ENCODE measurements at regions not wholly inside any gene's neighbourhood (a gene's known extent, or its start where the extent isn't known, plus 50 kb on each side); places are given as distances from the start of the nearest gene placed in this dataset.
"Not testable (repeated sequence)": the region's sequence is repeated elsewhere in the genome, so short reads cannot be mapped to it uniquely, and the experiment has no call there.

GRCh38 chr5:25764733-25765132 lies 1120.0 kb upstream of the CDH10 start:
- H3K27ac Mint-ChIP-seq = no peak overlapping the region
- DNase-seq (ENCODE audit: low spot score) = no peak
- intact Hi-C loops (cut with micrococcal nuclease) = no loop called here
- H3K9me3 Mint-ChIP-seq = peaks cover 11% of the 10 kb centered on the region
- H3K4me1 Mint-ChIP-seq (ENCODE audit: low read depth) = no peaks in the 10 kb centered on the region
- H3K27me3 Mint-ChIP-seq (ENCODE audit: insufficient read depth) = no peaks in the 10 kb centered on the region
- no peak overlapping the region for H3K4me3 Mint-ChIP-seq
- no peaks in the 10 kb centered on the region for H3K36me3 Mint-ChIP-seq (ENCODE audit: low read depth)

DNA sequence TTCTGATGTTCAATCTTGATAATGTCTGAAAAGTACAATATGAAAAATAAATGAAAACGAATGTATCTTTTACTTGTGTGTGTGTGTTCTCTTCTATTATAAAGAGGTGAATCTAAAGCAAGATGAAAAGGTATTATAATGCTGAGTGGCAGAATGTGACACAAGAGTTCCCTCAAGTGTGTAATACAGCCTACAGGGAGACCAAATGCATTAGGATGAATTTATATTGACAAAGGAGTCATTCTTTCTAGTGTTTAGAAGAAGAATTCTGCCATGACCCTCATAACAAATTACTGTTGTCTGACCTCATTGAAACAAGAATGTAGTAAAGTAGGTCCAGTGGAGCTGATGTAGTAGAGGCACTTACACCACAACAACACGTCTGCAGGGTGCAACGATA lies 1119.0 kb upstream of the CDH10 start:
- intact Hi-C loops (cut with micrococcal nuclease) = no loop called here
- H3K4me1 Mint-ChIP-seq (ENCODE audit: low read depth) = no peaks in the 10 kb centered on the region
- no peaks in the 10 kb centered on the region for H3K36me3 Mint-ChIP-seq (ENCODE audit: low read depth)
- no peak overlapping the region for H3K4me3 Mint-ChIP-seq
- no peaks in the 10 kb centered on the region for H3K27me3 Mint-ChIP-seq (ENCODE audit: insufficient read depth)
- no peak for DNase-seq (ENCODE audit: low spot score)
- H3K9me3 Mint-ChIP-seq = peaks cover 14% of the 10 kb centered on the region
- H3K27ac Mint-ChIP-seq = no peak overlapping the region

DNA sequence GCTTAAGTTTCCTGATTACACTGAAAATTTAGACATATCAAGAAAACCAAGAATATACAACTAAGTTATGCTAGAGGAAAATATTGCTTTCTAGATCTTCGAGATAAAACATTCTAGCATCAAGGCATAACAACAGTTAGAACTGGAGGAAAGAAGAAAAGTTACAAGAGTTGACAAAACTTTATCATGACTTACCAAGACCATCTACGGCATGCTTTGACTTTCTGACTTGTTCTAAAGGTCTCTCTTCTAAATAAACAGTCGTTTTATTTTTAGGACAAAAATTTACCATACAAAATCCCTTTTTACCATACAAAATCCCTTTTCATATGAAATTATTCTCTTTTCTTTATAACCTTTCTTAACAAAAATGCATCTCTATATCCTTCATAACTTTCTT lies 1110.1 kb upstream of the CDH10 start:
- Mint-ChIP-seq H3K4me3 (no peak overlapping the region), H3K36me3 (ENCODE audit: low read depth) (no peaks in the 10 kb centered on the region), H3K27me3 (ENCODE audit: insufficient read depth) (no peaks in the 10 kb centered on the region), H3K9me3 (peaks cover 43% of the 10 kb centered on the region), H3K27ac (no peak overlapping the region), H3K4me1 (ENCODE audit: low read depth) (no peaks in the 10 kb centered on the region)
- intact Hi-C loops (cut with micrococcal nuclease) = no loop called here
- DNase-seq (ENCODE audit: low spot score) = no peak

GRCh38 chr5:25744908-25745307 lies 1100.1 kb upstream of the CDH10 start:
- peaks cover 11% of the 10 kb centered on the region for H3K9me3 Mint-ChIP-seq
- H3K36me3 Mint-ChIP-seq (ENCODE audit: low read depth) = no peaks in the 10 kb centered on the region
- no peak overlapping the region for H3K27ac Mint-ChIP-seq
- H3K4me1 Mint-ChIP-seq (ENCODE audit: low read depth) = no peaks in the 10 kb centered on the region
- intact Hi-C loops (cut with micrococcal nuclease) = no loop called here
- H3K27me3 Mint-ChIP-seq (ENCODE audit: insufficient read depth) = no peaks in the 10 kb centered on the region
- no peak overlapping the region for H3K4me3 Mint-ChIP-seq
- no peak for DNase-seq (ENCODE audit: low spot score)

GRCh38 chr5:25716680-25717079 lies 1071.9 kb upstream of the CDH10 start:
- no peak overlapping the region for H3K27ac Mint-ChIP-seq
- no peaks in the 10 kb centered on the region for H3K27me3 Mint-ChIP-seq (ENCODE audit: insufficient read depth)
- H3K9me3 Mint-ChIP-seq = no peaks in the 10 kb centered on the region
- no peak overlapping the region for H3K4me3 Mint-ChIP-seq
- intact Hi-C loops (cut with micrococcal nuclease) = no loop called here
- no peak for DNase-seq (ENCODE audit: low spot score)
- no peaks in the 10 kb centered on the region for H3K4me1 Mint-ChIP-seq (ENCODE audit: low read depth)
- no peaks in the 10 kb centered on the region for H3K36me3 Mint-ChIP-seq (ENCODE audit: low read depth)

GRCh38 chr5:25713259-25713658 lies 1068.5 kb upstream of the CDH10 start:
- Mint-ChIP-seq H3K4me1 (ENCODE audit: low read depth) (no peaks in the 10 kb centered on the region), H3K36me3 (ENCODE audit: low read depth) (no peaks in the 10 kb centered on the region), H3K27ac (no peak overlapping the region), H3K9me3 (peaks cover 5% of the 10 kb centered on the region), H3K27me3 (ENCODE audit: insufficient read depth) (no peaks in the 10 kb centered on the region), H3K4me3 (no peak overlapping the region)
- DNase-seq (ENCODE audit: low spot score) = no peak
- intact Hi-C loops (cut with micrococcal nuclease) = no loop called here

DNA sequence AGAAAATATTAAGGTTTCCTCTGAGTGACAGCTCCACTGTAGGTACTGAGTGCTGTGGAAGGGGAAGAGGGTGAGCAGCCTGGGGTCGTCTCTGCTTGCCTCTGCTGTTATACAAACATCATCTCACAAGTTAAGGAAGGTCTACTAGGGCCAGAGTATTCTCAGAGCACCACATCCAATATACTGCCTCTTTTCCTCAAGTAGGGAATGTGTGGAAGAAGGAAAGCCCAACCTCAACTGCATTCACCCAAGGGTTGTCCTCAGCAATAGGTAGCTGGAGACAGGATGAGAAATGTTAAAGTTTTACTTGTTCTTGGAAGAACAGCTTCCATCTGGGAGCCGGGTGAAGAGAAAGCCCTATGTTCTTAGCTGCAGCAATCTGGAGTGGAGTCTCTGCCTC lies 1062.3 kb upstream of the CDH10 start:
- peaks cover 12% of the 10 kb centered on the region for H3K9me3 Mint-ChIP-seq

DNA sequence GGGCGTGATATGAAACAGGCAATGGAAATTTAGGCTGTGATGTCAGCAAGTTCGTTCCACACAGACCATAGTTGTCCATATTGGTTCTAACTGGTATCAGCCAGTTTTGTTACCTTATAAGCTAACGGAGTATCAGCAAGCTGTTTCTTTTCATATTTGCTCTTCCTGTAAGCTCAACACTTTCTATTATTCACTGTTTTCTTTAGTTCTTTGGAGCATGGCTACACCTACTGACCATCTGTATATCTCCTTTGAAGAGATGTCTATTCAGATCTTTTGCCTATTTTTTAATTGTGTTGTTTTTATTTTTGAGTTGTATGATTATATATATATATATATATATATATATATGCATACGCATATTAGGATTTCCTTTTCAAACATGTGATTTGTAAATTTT lies 1057.2 kb upstream of the CDH10 start:
- Mint-ChIP-seq H3K9me3 (peaks cover 3% of the 10 kb centered on the region), H3K4me1 (ENCODE audit: low read depth) (no peaks in the 10 kb centered on the region), H3K36me3 (ENCODE audit: low read depth) (no peaks in the 10 kb centered on the region), H3K4me3 (no peak overlapping the region), H3K27ac (no peak overlapping the region), H3K27me3 (ENCODE audit: insufficient read depth) (no peaks in the 10 kb centered on the region)
- DNase-seq (ENCODE audit: low spot score) = no peak
- intact Hi-C loops (cut with micrococcal nuclease) = no loop called here

More for the DNA sequence above, 1062.3 kb upstream of the CDH10 start:
- H3K36me3 Mint-ChIP-seq (ENCODE audit: low read depth) = no peaks in the 10 kb centered on the region
- no peaks in the 10 kb centered on the region for H3K27me3 Mint-ChIP-seq (ENCODE audit: insufficient read depth)
- H3K4me3 Mint-ChIP-seq = no peak overlapping the region
- DNase-seq (ENCODE audit: low spot score) = no peak
- no peaks in the 10 kb centered on the region for H3K4me1 Mint-ChIP-seq (ENCODE audit: low read depth)
- H3K27ac Mint-ChIP-seq = no peak overlapping the region
- intact Hi-C loops (cut with micrococcal nuclease) = no loop called here

- Mint-ChIP-seq H3K4me1 (ENCODE audit: low read depth) (no peaks in the 10 kb centered on the region), H3K9me3 (no peaks in the 10 kb centered on the region), H3K4me3 (no peak overlapping the region), H3K36me3 (ENCODE audit: low read depth) (no peaks in the 10 kb centered on the region), H3K27ac (no peak overlapping the region), H3K27me3 (ENCODE audit: insufficient read depth) (no peaks in the 10 kb centered on the region)
- no peak for DNase-seq (ENCODE audit: low spot score)
- intact Hi-C loops (cut with micrococcal nuclease) = no loop called here
Measured at GRCh38 chr5:25694801-25695200, 1050.0 kb upstream of the CDH10 start.

DNA sequence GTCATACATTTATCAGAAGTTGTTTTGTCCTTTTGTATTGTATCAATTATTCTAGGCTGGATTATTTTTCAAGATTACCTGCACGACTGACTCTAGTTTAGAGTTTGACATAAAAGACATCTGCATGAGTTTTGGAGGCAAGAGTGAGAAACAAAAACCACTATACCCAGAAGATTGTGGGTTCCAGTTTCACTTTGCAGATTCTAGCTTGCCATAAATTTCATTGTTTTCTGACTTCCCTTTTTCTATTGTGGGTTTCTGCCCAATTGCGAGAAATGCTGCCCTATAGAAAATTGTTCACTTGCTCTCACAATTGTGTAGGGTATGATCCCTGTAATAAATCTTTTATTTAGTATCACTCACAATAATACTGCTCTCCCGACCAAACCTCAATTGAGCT lies 1043.4 kb upstream of the CDH10 start:
- DNase-seq (ENCODE audit: low spot score) = no peak
- H3K27ac Mint-ChIP-seq = no peak overlapping the region
- intact Hi-C loops (cut with micrococcal nuclease) = no loop called here
- peaks cover 4% of the 10 kb centered on the region for H3K9me3 Mint-ChIP-seq
- H3K36me3 Mint-ChIP-seq (ENCODE audit: low read depth) = no peaks in the 10 kb centered on the region
- no peaks in the 10 kb centered on the region for H3K4me1 Mint-ChIP-seq (ENCODE audit: low read depth)
- H3K27me3 Mint-ChIP-seq (ENCODE audit: insufficient read depth) = no peaks in the 10 kb centered on the region
- no peak overlapping the region for H3K4me3 Mint-ChIP-seq

DNA sequence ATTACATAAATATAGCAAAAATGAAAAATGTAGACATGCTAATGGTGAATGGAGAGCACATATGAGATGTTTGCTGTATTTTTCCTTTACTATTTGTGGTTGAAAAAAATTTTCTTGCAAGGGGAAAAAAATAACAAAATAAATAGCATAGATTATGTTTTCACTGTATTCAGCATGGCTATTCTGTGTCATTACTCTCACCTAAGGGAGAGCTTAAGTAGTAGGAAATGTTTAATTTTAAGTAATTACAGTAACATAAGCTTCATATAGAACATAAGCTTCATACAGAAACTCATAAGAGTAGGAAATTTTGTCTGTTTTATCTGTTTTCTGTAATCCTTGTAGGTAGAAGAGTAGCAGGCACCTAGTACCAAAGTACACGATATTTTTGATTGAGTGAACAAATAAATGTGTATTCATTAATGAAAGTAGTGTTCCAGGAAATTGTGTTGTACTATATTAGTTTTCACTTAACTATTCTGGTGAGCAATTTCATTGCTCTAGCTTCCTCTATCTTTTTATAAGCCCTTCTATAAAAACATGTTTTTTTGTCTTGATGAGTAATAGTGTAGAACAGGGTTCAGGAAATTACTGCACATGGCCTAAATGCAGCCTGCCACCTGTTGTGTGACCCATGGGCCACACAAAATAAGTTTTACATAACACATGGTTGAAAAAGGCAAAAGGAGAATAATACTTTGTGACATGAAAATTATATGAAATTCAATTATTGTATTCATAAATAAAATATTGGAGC lies 1025.0 kb upstream of the CDH10 start:
- Mint-ChIP-seq H3K27me3 (ENCODE audit: insufficient read depth) (no peaks in the 10 kb centered on the region), H3K4me3 (no peak overlapping the region), H3K9me3 (peaks cover 39% of the 10 kb centered on the region), H3K27ac (no peak overlapping the region), H3K36me3 (ENCODE audit: low read depth) (no peaks in the 10 kb centered on the region), H3K4me1 (ENCODE audit: low read depth) (no peaks in the 10 kb centered on the region)
- intact Hi-C loops (cut with micrococcal nuclease) = no loop called here
- no peak for DNase-seq (ENCODE audit: low spot score)

- Mint-ChIP-seq H3K4me1 (ENCODE audit: low read depth) (no peaks in the 10 kb centered on the region), H3K36me3 (ENCODE audit: low read depth) (no peaks in the 10 kb centered on the region), H3K27me3 (ENCODE audit: insufficient read depth) (no peaks in the 10 kb centered on the region), H3K27ac (no peak overlapping the region), H3K4me3 (no peak overlapping the region), H3K9me3 (peaks cover 29% of the 10 kb centered on the region)
- intact Hi-C loops (cut with micrococcal nuclease) = no loop called here
- DNase-seq (ENCODE audit: low spot score) = no peak
Measured at GRCh38 chr5:25662610-25663009, 1017.8 kb upstream of the CDH10 start.

- H3K27me3 Mint-ChIP-seq (ENCODE audit: insufficient read depth); H3K27ac Mint-ChIP-seq; DNase-seq (ENCODE audit: low spot score); intact Hi-C loops (cut with micrococcal nuclease); H3K4me1 Mint-ChIP-seq (ENCODE audit: low read depth); H3K4me3 Mint-ChIP-seq; H3K36me3 Mint-ChIP-seq (ENCODE audit: low read depth): not testable (repeated sequence)
- H3K9me3 Mint-ChIP-seq = peaks cover 32% of the 10 kb centered on the region
Measured at GRCh38 chr5:25650316-25650715, 1005.5 kb upstream of the CDH10 start.

All from activated T-helper 1 cell treated with anti-CD3 and anti-CD28 coated beads, Interleukin-12 subunit alpha, Interleukin-12 subunit beta, Interleukin-2, Interleukin-4 antibody, amounts not matched to agents 30 ng/mL and 10 ng/mL and 1 ng/mL, durations not matched to agents 14 hours and 24 hours and 36 hours (primary cell).